Breast epithelium (tissue), 3 donors: ENCODE measurements at regions not wholly inside any gene's neighbourhood (a gene's known extent, or its start where the extent isn't known, plus 50 kb on each side); places are given as distances from the start of the nearest gene placed in this dataset.

ENCODE experiments used
- POLR2AphosphoS5 ChIP-seq, 3 donors: sonication (generic); formaldehyde crosslinking; IDR thresholded peaks; one replicate each; pipeline ENCODE4 v1.6.1; 2017; ENCODE audit warnings: antibody characterized with exemption in 3 of 3
- TF ChIP-seq, protein P1 (sequence below), 3 donors: fragments of 450-650 bp; IDR thresholded peaks; one replicate each; pipeline ENCODE4 v1.5.1; 2016 to 2017; ENCODE audit warnings: antibody characterized with exemption in 3 of 3, mild to moderate bottlenecking in 3 of 3, moderate library complexity in 3 of 3

DNA sequence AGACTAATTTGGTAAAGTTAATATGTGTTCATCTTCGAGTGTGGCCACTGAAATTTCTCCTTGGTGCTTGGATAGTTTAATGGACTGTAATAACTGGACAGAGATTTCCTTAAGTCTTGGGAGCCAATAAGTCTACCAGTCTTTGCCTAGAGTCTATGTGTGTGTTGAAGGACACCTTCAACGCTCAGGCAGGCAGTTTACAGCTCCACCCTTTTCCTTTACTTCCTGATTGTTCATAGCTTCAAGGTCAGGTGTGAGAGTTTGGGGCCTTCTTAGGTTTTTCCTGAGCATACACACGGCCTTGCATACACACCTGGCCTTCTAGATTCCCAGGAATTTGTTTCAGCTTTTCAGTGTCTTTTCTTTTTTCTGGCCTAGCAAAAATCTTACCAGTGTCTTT, 355.3 kb upstream of the AMOT start:
- TF ChIP-seq POLR2AphosphoS5 (IDR thresholded peaks at IDR 0.05), result no peak
- TF ChIP-seq, protein P1, sequence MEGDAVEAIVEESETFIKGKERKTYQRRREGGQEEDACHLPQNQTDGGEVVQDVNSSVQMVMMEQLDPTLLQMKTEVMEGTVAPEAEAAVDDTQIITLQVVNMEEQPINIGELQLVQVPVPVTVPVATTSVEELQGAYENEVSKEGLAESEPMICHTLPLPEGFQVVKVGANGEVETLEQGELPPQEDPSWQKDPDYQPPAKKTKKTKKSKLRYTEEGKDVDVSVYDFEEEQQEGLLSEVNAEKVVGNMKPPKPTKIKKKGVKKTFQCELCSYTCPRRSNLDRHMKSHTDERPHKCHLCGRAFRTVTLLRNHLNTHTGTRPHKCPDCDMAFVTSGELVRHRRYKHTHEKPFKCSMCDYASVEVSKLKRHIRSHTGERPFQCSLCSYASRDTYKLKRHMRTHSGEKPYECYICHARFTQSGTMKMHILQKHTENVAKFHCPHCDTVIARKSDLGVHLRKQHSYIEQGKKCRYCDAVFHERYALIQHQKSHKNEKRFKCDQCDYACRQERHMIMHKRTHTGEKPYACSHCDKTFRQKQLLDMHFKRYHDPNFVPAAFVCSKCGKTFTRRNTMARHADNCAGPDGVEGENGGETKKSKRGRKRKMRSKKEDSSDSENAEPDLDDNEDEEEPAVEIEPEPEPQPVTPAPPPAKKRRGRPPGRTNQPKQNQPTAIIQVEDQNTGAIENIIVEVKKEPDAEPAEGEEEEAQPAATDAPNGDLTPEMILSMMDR (IDR thresholded peaks at IDR 0.05), result no peak
